CD4-positive, alpha-beta T cell (primary cell): ENCODE measurements at regions not wholly inside any gene's neighbourhood (a gene's known extent, or its start where the extent isn't known, plus 50 kb on each side); places are given as distances from the start of the nearest gene placed in this dataset.

Experiments used
- ATAC-seq: fragments of 200-7000 bp; cut with Tn5 transposase; one replicate; pipeline ENCODE4 v1.10.0; 2022; ENCODE audit warnings: mild to moderate bottlenecking; ENCODE audit not compliant: poor library complexity
- CTCF ChIA-PET: fragments of 350-600 bp; sonication (Branson Sonifier 250); formaldehyde crosslinking; loops from one replicate; lab custom pipeline; 2021; ENCODE audit warnings: antibody characterized with exemption, inconsistent platforms; lab: Charles Lee
- POLR2A ChIA-PET: fragments of 350-600 bp; sonication (Branson Sonifier 250); formaldehyde crosslinking; loops from one replicate; lab custom pipeline; 2021; ENCODE audit warnings: antibody characterized with exemption, inconsistent platforms; lab: Charles Lee
- DNase-seq, 14 experiments: peaks; one replicate each; pipeline ENCODE4 v3.0.0-alpha.2; 2013 to 2020; ENCODE audit warnings: mixed read lengths in 2 of 14
- H3K27ac ChIP-seq, 2 donors: one replicate each; pipeline versions ENCODE4 v1.5.1 to v1.7.0; 2013; ENCODE audit warnings: low read length in 2 of 2, low read depth in 1 of 2, mild to moderate bottlenecking in 1 of 2
- H3K27me3 ChIP-seq, 2 experiments: 1 replicate in 1 of 2; 2 replicates in 1 of 2; pipeline versions ENCODE4 v1.6.1 to v1.7.0; 2013; ENCODE audit warnings: low read length in 2 of 2, control low read depth in 1 of 2, mild to moderate bottlenecking in 1 of 2, moderate library complexity in 1 of 2; ENCODE audit not compliant: insufficient read depth in 2 of 2, control insufficient read depth in 1 of 2
- H3K36me3 ChIP-seq: one replicate; pipeline ENCODE4 v1.6.1; 2013; ENCODE audit warnings: low read length, control low read depth; ENCODE audit not compliant: insufficient read depth
- H3K4me1 ChIP-seq: one replicate; pipeline ENCODE4 v1.6.1; 2013; ENCODE audit warnings: low read length, control low read depth; ENCODE audit not compliant: insufficient read depth
- H3K4me3 ChIP-seq: one replicate; pipeline ENCODE4 v1.5.1; 2013; ENCODE audit warnings: mild to moderate bottlenecking, low read length, moderate library complexity
- H3K9me3 ChIP-seq, 2 experiments: 1 replicate in 1 of 2; 2 replicates in 1 of 2; pipeline versions ENCODE4 v1.6.1 to v1.7.0; 2013; ENCODE audit warnings: low read length in 2 of 2, mild to moderate bottlenecking in 2 of 2, control low read depth in 1 of 2, moderate library complexity in 1 of 2; ENCODE audit not compliant: control insufficient read depth in 1 of 2, insufficient read depth in 1 of 2
- H3K27ac Mint-ChIP-seq: one replicate; pipeline ENCODE4 v1.8.0; 2020; ENCODE audit warnings: mixed read lengths
- H3K27me3 Mint-ChIP-seq: one replicate; pipeline ENCODE4 v1.8.0; 2021; ENCODE audit warnings: mixed read lengths
- H3K36me3 Mint-ChIP-seq: one replicate; pipeline ENCODE4 v1.8.0; 2021; ENCODE audit warnings: low read depth, mixed read lengths
- H3K4me1 Mint-ChIP-seq: one replicate; pipeline ENCODE4 v1.8.0; 2021; ENCODE audit warnings: low read depth, mixed read lengths
- H3K4me3 Mint-ChIP-seq: one replicate; pipeline ENCODE4 v1.8.0; 2020; ENCODE audit warnings: mild to moderate bottlenecking, mixed read lengths
- H3K9me3 Mint-ChIP-seq: one replicate; pipeline ENCODE4 v1.8.0; 2020; ENCODE audit warnings: mixed read lengths
- CTCF ChIP-seq: fragments of 200-600 bp; IDR thresholded peaks from one replicate; pipeline ENCODE4 v1.8.0; 2022; ENCODE audit warnings: antibody characterized with exemption, mild to moderate bottlenecking
- intact Hi-C, 2 experiments: fragments of 100-400 bp; cut with DNase I in 1 of 2; cut with micrococcal nuclease in 1 of 2; formaldehyde crosslinking; loops; one replicate each; pipeline versions ENCODE4 v1.15.1 to v1.9.0; 2023 to 2025; cut with DNase I, micrococcal nuclease

- peaks cover 0 to 1% of the 10 kb centered on the region in 2 experiments for H3K27me3 ChIP-seq
- no peaks in the 10 kb centered on the region for H3K9me3 ChIP-seq
- intact Hi-C loops = no loop called here
- H3K27ac ChIP-seq = no peak overlapping the region
- H3K36me3 Mint-ChIP-seq = no peaks in the 10 kb centered on the region
- H3K36me3 ChIP-seq = no peaks in the 10 kb centered on the region
- H3K4me3 ChIP-seq = no peak overlapping the region
- no peaks in the 10 kb centered on the region for H3K27me3 Mint-ChIP-seq
- no peaks in the 10 kb centered on the region for H3K4me1 ChIP-seq
- no peak for TF ChIP-seq CTCF
- ATAC-seq (no peak), DNase-seq (no peak)
- no peaks in the 10 kb centered on the region for H3K4me1 Mint-ChIP-seq
- no peaks in the 10 kb centered on the region for H3K9me3 Mint-ChIP-seq
- H3K4me3 Mint-ChIP-seq = no peak overlapping the region
- CTCF ChIA-PET = interaction anchor here (0.8 kb wide), 1 partner anchor 13 kb away, joined by 6 read pairs; no protein-coding TSS in a partner anchor
- POLR2A ChIA-PET = no interaction called here
- no peak overlapping the region for H3K27ac Mint-ChIP-seq
These were observed 201.4 kb upstream of the MARCKS start for GRCh38 chr6:113655761-113656160.

GRCh38 chr6:113659762-113660404 lies 197.3 kb upstream of the MARCKS start:
- no peaks in the 10 kb centered on the region for H3K36me3 ChIP-seq
- H3K27me3 ChIP-seq = no peaks in the 10 kb centered on the region
- Mint-ChIP-seq H3K4me3 (no peak overlapping the region), H3K36me3 (no peaks in the 10 kb centered on the region), H3K27me3 (no peaks in the 10 kb centered on the region), H3K27ac (no peak overlapping the region), H3K4me1 (no peaks in the 10 kb centered on the region), H3K9me3 (no peaks in the 10 kb centered on the region)
- POLR2A ChIA-PET = no interaction called here
- no peak overlapping the region for H3K4me3 ChIP-seq
- CTCF ChIA-PET = interaction anchor here (1.5 kb wide), 1 partner anchor 23 kb away, joined by 3 read pairs; no protein-coding TSS in a partner anchor
- intact Hi-C loops = no loop called here
- no peaks in the 10 kb centered on the region for H3K9me3 ChIP-seq
- no peaks in the 10 kb centered on the region for H3K4me1 ChIP-seq
- DNase-seq = no peak
- no peak for ATAC-seq
- H3K27ac ChIP-seq = no peak overlapping the region
- no peak for TF ChIP-seq CTCF

GRCh38 chr6:113660819-113661218 lies 196.3 kb upstream of the MARCKS start:
- no peak for TF ChIP-seq CTCF
- no peaks in the 10 kb centered on the region for H3K36me3 ChIP-seq
- no peak for DNase-seq
- no peaks in the 10 kb centered on the region for H3K9me3 Mint-ChIP-seq
- ChIA-PET POLR2A (no interaction called here), CTCF (interaction anchor here (1.0 to 1.5 kb wide), 2 partner anchors 24 to 27 kb away, joined by 3 read pairs; no protein-coding TSS in a partner anchor)
- intact Hi-C loops = no loop called here
- no peak overlapping the region for H3K27ac ChIP-seq
- no peaks in the 10 kb centered on the region for H3K36me3 Mint-ChIP-seq
- no peak for ATAC-seq
- peaks cover 3% of the 10 kb centered on the region for H3K27me3 Mint-ChIP-seq
- H3K4me3 Mint-ChIP-seq = no peak overlapping the region
- H3K4me1 Mint-ChIP-seq = no peaks in the 10 kb centered on the region
- H3K27ac Mint-ChIP-seq = no peak overlapping the region
- H3K4me3 ChIP-seq = no peak overlapping the region
- no peaks in the 10 kb centered on the region for H3K4me1 ChIP-seq
- H3K27me3 ChIP-seq = no peaks in the 10 kb centered on the region
- no peaks in the 10 kb centered on the region for H3K9me3 ChIP-seq
